K562 (cell line): ENCODE measurements at regions not wholly inside any gene's neighbourhood (a gene's known extent, or its start where the extent isn't known, plus 50 kb on each side); places are given as distances from the start of the nearest gene placed in this dataset.

Experiments used
- ATAC-seq: fragments of 200-7000 bp; cut with Tn5 transposase; 3 replicates; pipeline ENCODE4 v1.9.1; 2020; ENCODE audit warnings: moderate library complexity
- BruUV-seq: library from RNA; stranded (reverse); fragments of 400-500 nt; replicated peaks from 2 replicates; lab custom pipeline; 2021; lab: Mats Ljungman, UMichigan
- CTCF ChIA-PET: fragments of 300-600 bp; formaldehyde crosslinking; extraction: SDS; loops from one replicate; lab custom pipeline; 2021; ENCODE audit warnings: low intra/inter-chr PET ratio; lab: Yijun Ruan, JAX
- POLR2A ChIA-PET: fragments of 300-600, 350-650 bp; sonication (Branson Sonifier 250); formaldehyde crosslinking; extraction: SDS; loops from one replicate; lab custom pipeline; 2021; ENCODE audit warnings: antibody characterized with exemption, inconsistent platforms; lab: Yijun Ruan, JAX
- DNase-seq, 4 experiments: peaks; one replicate each; pipeline versions ENCODE4 v3.0.0 to v3.0.0-alpha.2; 2011 to 2018; ENCODE audit warnings: low spot score in 3 of 4, mixed read lengths in 3 of 4; ENCODE audit errors: extremely low read depth in 1 of 4
- FAIRE-seq: peaks from 2 replicates; lab custom pipeline; 2011; peaks lifted over from hg19 to GRCh38; lab: Jason Lieb, UNC
- H2AFZ ChIP-seq: 2 replicates; pipeline ENCODE4 v1.6.0; 2011; ENCODE audit warnings: low read depth, low read length, control low read depth, inconsistent platforms
- H3K27ac ChIP-seq: fragments of 200-600 bp; 3 replicates; pipeline ENCODE4 v1.8.0; 2011; ENCODE audit warnings: low read depth, mild to moderate bottlenecking, control low read depth, inconsistent platforms, low read length, moderate library complexity, mixed read lengths; ENCODE audit errors: extremely low read depth
- H3K27me3 ChIP-seq, 2 experiments: fragments of 300-600 bp in 1 of 2; 2 replicates in 1 of 2; 3 replicates in 1 of 2; pipeline versions ENCODE4 v1.6.0 to v1.8.0; 2011; ENCODE audit warnings: inconsistent platforms in 2 of 2, low read length in 2 of 2, mild to moderate bottlenecking in 1 of 2, mixed read lengths in 1 of 2, moderate library complexity in 1 of 2; ENCODE audit not compliant: control insufficient read depth in 2 of 2, insufficient read depth in 2 of 2
- H3K36me3 ChIP-seq: fragments of 300-600 bp; 3 replicates; pipeline ENCODE4 v1.8.0; 2011; ENCODE audit warnings: mild to moderate bottlenecking, low read length, inconsistent platforms; ENCODE audit not compliant: control insufficient read depth, insufficient read depth
- H3K4me1 ChIP-seq, 2 experiments: fragments of 200-600 bp in 1 of 2; replicated peaks in 1 of 2; 2 replicates in 1 of 2; 3 replicates in 1 of 2; pipeline versions ENCODE4 v1.5.1 to v1.8.0; 2011; ENCODE audit warnings: inconsistent platforms in 2 of 2, low read length in 2 of 2, mild to moderate bottlenecking in 1 of 2, mixed read lengths in 1 of 2, moderate library complexity in 1 of 2; ENCODE audit not compliant: control insufficient read depth in 2 of 2, insufficient read depth in 2 of 2
- H3K4me2 ChIP-seq: 2 replicates; pipeline ENCODE4 v1.6.1; 2011; ENCODE audit warnings: low read length, control low read depth, inconsistent platforms, mixed read lengths; ENCODE audit not compliant: insufficient read depth
- H3K4me3 ChIP-seq: fragments of 200-600 bp; sonication (generic), shearing (Covaris generic); 2 replicates; pipeline ENCODE4 v1.5.1; 2016; ENCODE audit warnings: control low read depth, inconsistent platforms
- H3K79me2 ChIP-seq: fragments of 200-600 bp; 3 replicates; pipeline ENCODE4 v1.8.0; 2011; ENCODE audit warnings: low read length, inconsistent platforms; ENCODE audit not compliant: control insufficient read depth, insufficient read depth
- H3K9ac ChIP-seq, 2 experiments: 2 replicates each; pipeline versions ENCODE4 v1.6.0 to v1.6.1; 2011; ENCODE audit warnings: low read depth in 2 of 2, low read length in 2 of 2, control low read depth in 1 of 2, inconsistent platforms in 1 of 2, mild to moderate bottlenecking in 1 of 2, mixed read lengths in 1 of 2; ENCODE audit not compliant: insufficient read depth in 1 of 2
- H3K9me1 ChIP-seq: one replicate; pipeline ENCODE4 v1.6.0; 2011; ENCODE audit warnings: inconsistent platforms, mild to moderate bottlenecking, low read length, moderate library complexity; ENCODE audit not compliant: control insufficient read depth, insufficient read depth
- H3K9me3 ChIP-seq: replicated peaks from 2 replicates; pipeline ENCODE4 v1.5.1; 2011; ENCODE audit warnings: low read depth, low read length, inconsistent platforms; ENCODE audit not compliant: control insufficient read depth, insufficient read depth
- H4K20me1 ChIP-seq: replicated peaks from 2 replicates; pipeline ENCODE4 v1.6.1; 2011; ENCODE audit warnings: low read length, inconsistent platforms, mixed read lengths; ENCODE audit not compliant: control insufficient read depth, insufficient read depth
- POLR2B ChIP-seq: fragments of 450-650 bp; IDR thresholded peaks from 2 replicates; pipeline ENCODE4 v1.6.1; 2018; ENCODE audit warnings: low read depth; ENCODE audit not compliant: partially characterized antibody
- TARDBP ChIP-seq: fragments of 450-650 bp; IDR thresholded peaks from 2 replicates; pipeline ENCODE4 v1.6.1; 2016
- ZNF224 ChIP-seq: sonication (generic); formaldehyde crosslinking; IDR thresholded peaks from 2 replicates; pipeline ENCODE4 v1.8.0; 2022; ENCODE audit warnings: mild to moderate bottlenecking, missing genetic modification reagents
- WGBS: fragments of 100-300 bp; shearing (Covaris generic); methylation state at CpG from one replicate; pipeline ENCODE4 v1.1.6; 2016; ENCODE audit warnings: low coverage, mixed read lengths; ENCODE audit not compliant: insufficient coverage; ENCODE audit errors: missing lambda C conversion rate; 5-methylcytosine and 5-hydroxymethylcytosine counted together
- in situ Hi-C: fragments of 300-500 bp; cut with MboI; formaldehyde crosslinking; loops from 4 replicates; pipeline ENCODE4 v1.15.0; 2018; ENCODE audit warnings: inconsistent platforms, mixed read lengths
- intact Hi-C: fragments of 100-400 bp; cut with micrococcal nuclease; formaldehyde crosslinking; loops from 2 replicates; pipeline ENCODE4 v1.14.2; 2022
- TF ChIP-seq, protein P1 (sequence below): sonication (generic); formaldehyde crosslinking; IDR thresholded peaks from 2 replicates; pipeline ENCODE4 v1.8.1; 2022; ENCODE audit warnings: missing genetic modification reagents
- TF ChIP-seq, protein P2 (sequence below), 3 experiments: fragments of 200-800 bp in 1 of 3; sonication (Bioruptor generic) in 1 of 3; sonication (generic) in 1 of 3; formaldehyde crosslinking in 1 of 3; IDR thresholded peaks; 2 replicates each; pipeline versions ENCODE4 v1.6.1 to v1.8.0; 2016 to 2022; ENCODE audit warnings: mild to moderate bottlenecking in 2 of 3, missing compliant biosample characterization in 2 of 3, missing genetic modification characterization in 2 of 3, missing genetic modification reagents in 1 of 3
- TF ChIP-seq, protein P3 (sequence below): fragments of 250-450 bp; sonication (Bioruptor Pico); IDR thresholded peaks from 2 replicates; pipeline ENCODE4 v1.5.1; 2021; ENCODE audit warnings: mild to moderate bottlenecking
- TF ChIP-seq, protein P4 (sequence below): fragments of 150-350 bp; conservative IDR thresholded peaks from 2 replicates; pipeline ENCODE4 v1.6.1; 2014; ENCODE audit warnings: low read length

DNA sequence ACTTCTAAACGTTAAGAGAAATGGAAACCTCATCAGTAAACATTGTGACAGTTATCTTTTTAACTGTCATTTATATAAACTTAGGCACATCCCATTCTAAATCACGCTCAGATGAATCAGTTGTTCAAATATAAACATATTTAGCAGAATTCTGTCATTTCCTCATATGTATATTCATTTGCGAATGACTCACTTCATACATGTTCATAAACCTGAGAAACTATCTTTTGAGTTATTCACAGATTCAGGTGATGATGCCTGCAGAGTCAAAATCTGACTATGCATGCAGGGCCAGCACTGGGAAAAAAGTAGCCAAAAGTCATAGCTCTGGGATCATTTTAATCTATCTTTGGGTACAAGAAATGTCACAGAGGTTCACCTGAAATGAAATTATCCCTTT lies 153.8 kb upstream of the PKN2 start:
- H3K4me3 ChIP-seq = no peak overlapping the region
- H3K4me2 ChIP-seq = no peak overlapping the region
- H3K4me1 ChIP-seq = no peaks in the 10 kb centered on the region
- FAIRE-seq (no peak), DNase-seq (no peak), ATAC-seq (no peak)
- no peaks in the 10 kb centered on the region for H3K36me3 ChIP-seq
- no peak overlapping the region for H2AFZ ChIP-seq
- no peaks in the 10 kb centered on the region for H3K9me1 ChIP-seq
- intact Hi-C loops (no loop called here), in situ Hi-C loops (no loop called here)
- no TSS peak for BruUV-seq
- WGBS = 2% methylated on average over 3 of the region's 3 CpGs
- no peaks in the 10 kb centered on the region for H3K79me2 ChIP-seq
- CTCF ChIA-PET = no interaction called here
- no peaks in the 10 kb centered on the region for H4K20me1 ChIP-seq
- H3K9me3 ChIP-seq = no peaks in the 10 kb centered on the region
- no peak overlapping the region for H3K9ac ChIP-seq
- TF ChIP-seq ZNF224 (CRISPR knock-in tag) (no peak), TARDBP (no peak), POLR2B (no peak)
- TF ChIP-seq, protein P1, sequence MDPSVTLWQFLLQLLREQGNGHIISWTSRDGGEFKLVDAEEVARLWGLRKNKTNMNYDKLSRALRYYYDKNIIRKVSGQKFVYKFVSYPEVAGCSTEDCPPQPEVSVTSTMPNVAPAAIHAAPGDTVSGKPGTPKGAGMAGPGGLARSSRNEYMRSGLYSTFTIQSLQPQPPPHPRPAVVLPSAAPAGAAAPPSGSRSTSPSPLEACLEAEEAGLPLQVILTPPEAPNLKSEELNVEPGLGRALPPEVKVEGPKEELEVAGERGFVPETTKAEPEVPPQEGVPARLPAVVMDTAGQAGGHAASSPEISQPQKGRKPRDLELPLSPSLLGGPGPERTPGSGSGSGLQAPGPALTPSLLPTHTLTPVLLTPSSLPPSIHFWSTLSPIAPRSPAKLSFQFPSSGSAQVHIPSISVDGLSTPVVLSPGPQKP (CRISPR knock-in tag) = no peak
- TF ChIP-seq, protein P2, sequence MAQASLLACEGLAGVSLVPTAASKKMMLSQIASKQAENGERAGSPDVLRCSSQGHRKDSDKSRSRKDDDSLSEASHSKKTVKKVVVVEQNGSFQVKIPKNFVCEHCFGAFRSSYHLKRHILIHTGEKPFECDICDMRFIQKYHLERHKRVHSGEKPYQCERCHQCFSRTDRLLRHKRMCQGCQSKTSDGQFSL (CRISPR knock-in tag; IDR thresholded peaks at IDR 0.05) = no peak
- TF ChIP-seq, protein P2 (tag; IDR thresholded peaks at IDR 0.05) = no peak
- TF ChIP-seq, protein P3, sequence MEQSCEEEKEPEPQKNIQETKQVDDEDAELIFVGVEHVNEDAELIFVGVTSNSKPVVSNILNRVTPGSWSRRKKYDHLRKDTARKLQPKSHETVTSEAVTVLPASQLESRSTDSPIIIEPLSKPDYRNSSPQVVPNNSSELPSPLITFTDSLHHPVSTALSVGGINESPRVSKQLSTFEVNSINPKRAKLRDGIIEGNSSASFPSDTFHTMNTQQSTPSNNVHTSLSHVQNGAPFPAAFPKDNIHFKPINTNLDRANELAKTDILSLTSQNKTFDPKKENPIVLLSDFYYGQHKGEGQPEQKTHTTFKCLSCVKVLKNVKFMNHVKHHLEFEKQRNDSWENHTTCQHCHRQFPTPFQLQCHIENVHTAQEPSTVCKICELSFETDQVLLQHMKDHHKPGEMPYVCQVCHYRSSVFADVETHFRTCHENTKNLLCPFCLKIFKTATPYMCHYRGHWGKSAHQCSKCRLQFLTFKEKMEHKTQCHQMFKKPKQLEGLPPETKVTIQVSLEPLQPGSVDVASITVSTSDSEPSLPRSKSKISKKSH (CRISPR knock-in tag) = no peak
- TF ChIP-seq, protein P4, sequence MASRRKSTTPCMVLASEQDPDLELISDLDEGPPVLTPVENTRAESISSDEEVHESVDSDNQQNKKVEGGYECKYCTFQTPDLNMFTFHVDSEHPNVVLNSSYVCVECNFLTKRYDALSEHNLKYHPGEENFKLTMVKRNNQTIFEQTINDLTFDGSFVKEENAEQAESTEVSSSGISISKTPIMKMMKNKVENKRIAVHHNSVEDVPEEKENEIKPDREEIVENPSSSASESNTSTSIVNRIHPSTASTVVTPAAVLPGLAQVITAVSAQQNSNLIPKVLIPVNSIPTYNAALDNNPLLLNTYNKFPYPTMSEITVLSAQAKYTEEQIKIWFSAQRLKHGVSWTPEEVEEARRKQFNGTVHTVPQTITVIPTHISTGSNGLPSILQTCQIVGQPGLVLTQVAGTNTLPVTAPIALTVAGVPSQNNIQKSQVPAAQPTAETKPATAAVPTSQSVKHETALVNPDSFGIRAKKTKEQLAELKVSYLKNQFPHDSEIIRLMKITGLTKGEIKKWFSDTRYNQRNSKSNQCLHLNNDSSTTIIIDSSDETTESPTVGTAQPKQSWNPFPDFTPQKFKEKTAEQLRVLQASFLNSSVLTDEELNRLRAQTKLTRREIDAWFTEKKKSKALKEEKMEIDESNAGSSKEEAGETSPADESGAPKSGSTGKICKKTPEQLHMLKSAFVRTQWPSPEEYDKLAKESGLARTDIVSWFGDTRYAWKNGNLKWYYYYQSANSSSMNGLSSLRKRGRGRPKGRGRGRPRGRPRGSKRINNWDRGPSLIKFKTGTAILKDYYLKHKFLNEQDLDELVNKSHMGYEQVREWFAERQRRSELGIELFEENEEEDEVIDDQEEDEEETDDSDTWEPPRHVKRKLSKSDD = no peak
- POLR2A ChIA-PET = no interaction called here
- no peak overlapping the region for H3K27ac ChIP-seq
- H3K27me3 ChIP-seq = no peaks in the 10 kb centered on the region
